GM21619 (cell line): ENCODE measurements at regions not wholly inside any gene's neighbourhood (a gene's known extent, or its start where the extent isn't known, plus 50 kb on each side); places are given as distances from the start of the nearest gene placed in this dataset.

Source experiments
- ATAC-seq: cut with Tn5 transposase; IDR thresholded peaks from one replicate; pipeline ENCODE4 v1.9.1; 2021; ENCODE audit not compliant: unreplicated experiment

DNA sequence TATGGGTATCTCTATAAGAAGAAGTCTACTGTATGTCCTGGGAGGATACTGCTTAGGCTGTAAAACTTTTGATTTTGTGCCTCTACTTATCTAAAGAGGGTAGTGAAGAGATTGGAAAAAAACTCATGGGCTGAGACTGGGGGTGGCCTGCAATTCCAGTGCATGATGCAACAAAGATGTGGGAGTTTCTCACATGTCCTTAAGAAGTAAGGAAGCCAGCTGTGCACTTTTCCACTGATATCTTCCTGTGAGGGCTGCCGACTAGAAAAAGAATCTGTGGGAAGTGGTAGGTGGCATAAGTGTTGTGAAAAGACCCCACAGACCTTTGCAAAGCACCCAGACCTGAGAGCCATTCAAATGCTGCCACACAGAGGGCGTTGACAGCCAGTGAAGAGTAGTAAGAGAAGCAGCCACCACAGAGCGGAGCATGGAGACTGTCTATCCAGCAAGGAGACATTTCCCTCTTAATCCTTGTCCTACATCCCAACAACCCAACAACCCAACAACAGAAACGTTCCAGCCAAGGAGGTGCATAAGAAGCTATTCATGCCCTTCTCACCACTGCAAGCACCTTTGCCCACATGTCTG is 65.1 kb downstream of the PFDN4 start:
- no peak for ATAC-seq

DNA sequence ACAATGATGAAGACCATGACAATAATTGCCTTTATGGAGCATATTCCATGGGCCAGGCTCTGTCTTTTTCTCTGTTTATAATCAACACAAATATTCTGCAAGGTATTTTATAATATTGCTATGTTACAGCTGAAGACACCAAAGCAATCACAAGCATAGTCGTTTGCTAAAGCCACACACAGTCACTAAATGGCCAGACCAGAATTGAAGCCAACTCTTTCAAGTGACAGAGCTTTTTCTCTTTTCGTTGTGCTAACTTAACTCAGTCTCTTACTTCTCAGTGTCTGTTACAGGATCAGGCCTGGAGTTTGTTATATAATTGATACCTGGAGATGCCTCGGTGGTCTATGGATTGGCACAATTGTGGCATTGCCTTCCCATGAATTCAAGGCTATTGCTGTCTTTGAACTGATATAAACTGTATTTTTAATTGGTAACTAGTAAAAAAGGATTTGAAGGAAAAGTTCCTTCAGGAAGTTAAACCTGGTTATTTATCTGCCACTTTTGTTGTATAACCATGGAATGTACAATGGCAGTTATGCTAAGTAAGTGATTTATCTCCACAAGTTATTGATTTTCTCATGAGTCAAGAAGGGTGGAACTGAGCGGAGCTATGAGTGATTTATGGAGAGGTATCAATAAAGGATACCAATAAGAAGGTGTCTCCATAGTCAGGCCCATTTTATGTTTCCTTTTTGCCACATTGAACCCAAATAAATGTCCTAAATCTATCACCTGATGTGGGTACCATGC is 67.6 kb downstream of the PFDN4 start:
- ATAC-seq = no peak

DNA sequence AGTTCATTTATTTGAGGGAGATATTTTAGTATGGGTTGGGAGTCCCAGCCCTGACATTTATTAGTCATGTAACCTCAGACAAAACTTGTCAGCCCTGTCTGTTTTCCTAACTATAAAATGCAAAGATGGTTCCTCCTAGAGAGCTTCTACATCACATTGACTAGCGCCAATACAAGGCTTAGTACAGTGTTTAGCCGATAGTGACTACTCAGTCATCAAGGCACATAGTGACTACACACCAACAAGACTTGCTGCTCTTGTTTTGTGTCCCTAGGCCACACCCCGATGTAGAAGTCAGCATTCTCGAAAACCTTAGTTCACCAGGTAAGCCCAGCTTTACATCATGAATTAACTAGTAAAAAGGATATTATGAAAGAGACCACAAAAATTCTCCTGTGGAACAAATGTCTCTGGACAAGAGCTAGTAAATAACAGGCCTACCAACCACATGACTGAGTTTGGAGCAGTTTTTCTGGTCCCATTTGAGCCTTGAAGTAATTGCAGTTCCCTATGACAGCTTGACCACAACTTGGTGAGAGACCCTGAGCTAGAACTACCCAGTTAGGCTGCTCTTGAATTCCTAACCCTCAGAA is 68.8 kb downstream of the PFDN4 start:
- ATAC-seq = no peak

GRCh38 chr20:54278262-54278661 is 70.4 kb downstream of the PFDN4 start:
- no peak for ATAC-seq

GRCh38 chr20:54282625-54283024 is 74.7 kb downstream of the PFDN4 start:
- no peak for ATAC-seq

- no peak for ATAC-seq
These were observed 75.4 kb downstream of the PFDN4 start for GRCh38 chr20:54283253-54283652.

DNA sequence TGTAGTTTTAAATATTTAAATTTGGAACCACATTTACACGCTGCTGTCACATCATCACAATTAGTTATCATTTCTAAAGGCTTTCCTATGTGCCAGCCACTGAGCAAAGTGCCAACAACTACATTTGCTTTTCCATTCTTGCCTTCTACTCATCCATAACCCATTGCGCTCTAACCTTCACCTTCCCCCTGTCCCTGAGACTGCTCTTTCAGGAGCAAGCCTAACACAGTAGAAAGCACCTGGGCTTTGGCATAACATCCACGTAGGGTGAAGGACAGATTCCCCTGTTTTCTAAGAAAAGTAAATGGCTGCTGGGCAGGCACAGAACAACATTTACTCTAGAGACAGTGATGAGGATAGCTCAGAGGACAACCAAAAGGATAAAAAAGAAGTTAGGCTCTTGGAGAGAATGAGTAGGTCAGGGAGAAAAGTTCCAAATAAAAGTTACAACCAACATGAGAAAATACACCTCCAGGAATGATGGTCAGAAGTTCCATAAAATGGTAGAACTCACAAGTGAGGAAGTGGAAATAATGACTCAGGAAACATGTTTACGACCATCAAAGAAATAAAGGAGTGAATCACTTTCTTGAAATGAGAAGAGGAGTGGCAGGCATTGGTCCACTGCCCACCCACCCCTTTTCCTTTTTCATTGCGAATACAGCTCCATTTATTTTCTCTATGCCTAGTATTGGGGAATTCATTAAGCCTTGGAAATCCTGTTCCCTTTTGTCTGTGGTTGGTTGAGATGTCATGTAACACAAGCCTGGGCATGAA is 77.2 kb downstream of the PFDN4 start:
- ATAC-seq = no peak

DNA sequence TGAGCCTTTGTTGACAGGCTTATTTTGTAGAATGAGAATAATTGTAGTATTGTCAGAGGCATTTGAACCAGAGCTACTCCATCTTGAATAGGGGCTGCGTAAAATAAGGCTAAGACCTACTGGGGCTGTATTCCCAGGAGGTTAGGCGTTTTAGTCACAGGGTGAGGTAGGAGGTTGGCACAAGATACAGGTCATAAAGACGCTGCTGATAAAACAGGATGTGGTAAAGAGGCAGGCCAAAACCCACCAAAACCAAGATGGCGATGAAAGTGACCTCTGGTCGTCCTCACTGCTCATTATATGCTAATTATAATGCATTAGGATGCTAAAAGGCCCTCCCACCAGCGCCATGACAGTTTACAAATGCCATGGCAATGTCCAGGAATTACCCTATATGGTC is 82.7 kb downstream of the PFDN4 start:
- ATAC-seq = no peak

- no peak for ATAC-seq
These were observed 83.6 kb downstream of the PFDN4 start for GRCh38 chr20:54291339-54292010.

GRCh38 chr20:54292185-54292584 is 84.3 kb downstream of the PFDN4 start:
- ATAC-seq = no peak

DNA sequence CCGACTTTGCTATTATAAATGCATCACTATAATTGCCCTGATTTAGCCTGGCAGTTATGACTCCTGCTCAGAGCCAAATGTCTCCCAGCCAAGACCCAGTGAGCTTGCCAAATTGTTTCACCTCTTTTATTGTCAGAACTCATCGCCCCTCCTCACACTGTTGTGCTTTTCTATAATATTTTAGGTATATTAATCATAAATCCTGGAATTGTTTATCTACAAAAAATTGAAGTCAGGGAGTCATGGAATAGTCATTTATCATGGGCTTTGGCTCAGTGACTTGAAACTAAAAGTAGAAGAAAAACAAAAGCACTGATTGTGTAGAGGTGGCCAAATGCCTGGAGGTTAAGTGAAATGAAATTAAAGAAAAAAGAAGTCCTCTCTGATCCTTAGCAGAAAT is 85.6 kb downstream of the PFDN4 start:
- no peak for ATAC-seq

- ATAC-seq = no peak
These were observed 86.2 kb downstream of the PFDN4 start for GRCh38 chr20:54294094-54294493.

DNA sequence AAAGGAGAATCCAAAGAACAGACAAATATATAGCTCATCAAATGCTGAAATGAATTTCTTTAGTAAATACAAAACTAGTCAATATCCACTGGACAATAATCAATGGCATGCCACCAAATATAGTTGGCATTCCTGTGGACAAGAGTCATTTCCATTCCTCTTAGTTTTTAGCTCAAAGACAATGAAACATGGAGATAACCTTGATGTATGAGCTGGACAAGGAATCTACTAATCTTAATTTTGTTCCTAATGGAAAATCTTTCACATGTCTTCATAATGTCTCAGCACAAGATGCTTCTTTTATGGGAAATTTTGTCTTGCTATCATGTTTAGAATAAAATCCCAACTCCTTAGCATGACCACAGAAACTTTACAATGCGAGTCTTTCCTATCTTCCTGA is 87.8 kb downstream of the PFDN4 start:
- no peak for ATAC-seq

- no peak for ATAC-seq
These were observed 97.5 kb downstream of the PFDN4 start for GRCh38 chr20:54305421-54305820.

GRCh38 chr20:54306985-54307710 is 99.3 kb downstream of the PFDN4 start:
- no peak for ATAC-seq

DNA sequence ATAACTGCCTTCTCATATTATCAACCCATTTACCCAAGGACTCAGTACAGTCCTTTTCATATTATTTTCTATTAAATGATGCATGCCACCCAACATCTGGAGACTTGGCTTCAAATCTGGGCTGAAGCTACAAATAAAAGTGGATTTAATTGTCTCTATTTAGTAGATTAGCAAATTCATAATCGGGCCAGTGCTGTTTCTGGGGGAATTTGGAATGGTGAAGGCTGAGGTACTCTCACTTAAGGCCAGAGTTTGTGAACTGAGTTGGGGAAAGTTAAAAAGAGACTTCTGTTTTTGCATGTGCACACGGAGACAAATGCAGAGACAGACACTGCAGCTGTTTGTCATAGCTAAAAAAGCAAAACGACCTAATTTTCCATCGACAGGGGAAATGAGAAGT is 100.9 kb downstream of the PFDN4 start:
- ATAC-seq = no peak

- no peak for ATAC-seq
These were observed 111.0 kb downstream of the PFDN4 start for GRCh38 chr20:54318892-54319291.

- ATAC-seq = no peak
These were observed 112.3 kb downstream of the PFDN4 start for GRCh38 chr20:54320148-54320607.

GRCh38 chr20:54321352-54322087 is 113.6 kb downstream of the PFDN4 start:
- no peak for ATAC-seq

DNA sequence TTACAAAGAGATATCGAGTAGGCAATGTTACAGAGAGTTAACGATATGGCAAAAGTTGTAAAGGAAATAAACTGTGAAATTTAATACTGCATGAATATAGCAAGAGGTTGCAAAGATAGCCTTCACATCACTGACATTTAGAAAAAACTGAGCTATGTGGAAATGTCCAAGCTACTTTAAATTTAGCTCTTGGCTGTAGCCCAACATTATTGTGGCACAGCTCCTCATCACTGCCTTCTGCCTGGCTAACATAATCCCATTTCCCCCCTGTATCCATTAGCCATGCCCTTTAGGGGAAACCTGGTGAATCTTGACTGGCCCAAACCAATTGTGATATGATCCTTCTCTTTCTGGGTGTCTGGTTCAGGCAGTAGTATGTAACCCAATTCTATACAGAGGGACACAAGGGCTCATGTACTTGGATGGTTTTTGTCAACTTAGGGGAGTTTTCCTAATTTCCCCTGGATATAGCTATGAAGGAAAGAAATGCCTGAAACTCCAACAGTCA is 115.4 kb downstream of the PFDN4 start:
- ATAC-seq = no peak
